GM19239 (cell line): ENCODE measurements at regions not wholly inside any gene's neighbourhood (a gene's known extent, or its start where the extent isn't known, plus 50 kb on each side); places are given as distances from the start of the nearest gene placed in this dataset.

Experiments used
- DNase-seq: peaks from one replicate; pipeline ENCODE4 v3.0.0; 2011; ENCODE audit warnings: low spot score; ENCODE audit not compliant: insufficient read length
- FAIRE-seq: peaks from 2 replicates; lab custom pipeline; 2011; peaks lifted over from hg19 to GRCh38; lab: Jason Lieb, UNC

DNA sequence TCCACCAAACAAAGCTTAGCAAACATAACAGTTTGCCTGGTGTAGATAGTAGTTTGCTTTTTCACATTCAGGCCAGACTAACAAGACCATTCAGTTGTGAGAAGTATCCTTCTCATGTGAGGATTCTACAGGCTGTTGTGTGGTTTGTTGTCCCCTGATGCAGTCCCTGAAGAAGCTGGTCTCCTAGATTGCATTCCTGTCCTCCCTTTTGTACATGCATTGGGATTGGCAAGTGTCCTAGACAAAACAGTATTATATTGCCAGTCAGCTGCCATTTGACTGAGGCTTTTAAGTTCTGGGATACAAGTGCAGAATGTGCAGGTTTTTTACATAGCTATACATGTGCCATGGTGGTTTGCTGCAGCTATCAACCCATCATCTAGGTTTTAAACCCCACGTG, 362.0 kb upstream of the IL12A start:
- no peak for DNase-seq
- no peak for FAIRE-seq

DNA sequence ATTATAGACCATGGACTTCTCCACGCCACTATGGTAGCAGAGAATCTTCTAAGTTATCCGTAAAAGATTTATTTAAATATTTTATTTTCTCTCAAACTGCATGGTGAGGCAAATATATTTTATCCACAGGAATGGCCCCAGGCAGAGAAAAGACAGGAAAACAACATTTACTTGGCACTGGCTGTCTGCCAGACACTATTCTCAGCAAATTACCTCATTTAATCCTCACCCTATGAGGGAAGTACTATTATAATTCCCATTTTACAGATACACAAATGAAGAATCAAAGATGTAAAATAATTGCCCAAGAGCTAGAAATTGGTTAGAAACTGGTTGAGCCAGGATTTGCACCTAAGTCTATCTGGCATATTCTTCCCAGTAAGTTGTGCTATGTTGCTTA, 361.4 kb upstream of the IL12A start:
- DNase-seq (no peak), FAIRE-seq (no peak)

GRCh38 chr3:159627634-159628033, 361.0 kb upstream of the IL12A start:
- DNase-seq (no peak), FAIRE-seq (no peak)

DNA sequence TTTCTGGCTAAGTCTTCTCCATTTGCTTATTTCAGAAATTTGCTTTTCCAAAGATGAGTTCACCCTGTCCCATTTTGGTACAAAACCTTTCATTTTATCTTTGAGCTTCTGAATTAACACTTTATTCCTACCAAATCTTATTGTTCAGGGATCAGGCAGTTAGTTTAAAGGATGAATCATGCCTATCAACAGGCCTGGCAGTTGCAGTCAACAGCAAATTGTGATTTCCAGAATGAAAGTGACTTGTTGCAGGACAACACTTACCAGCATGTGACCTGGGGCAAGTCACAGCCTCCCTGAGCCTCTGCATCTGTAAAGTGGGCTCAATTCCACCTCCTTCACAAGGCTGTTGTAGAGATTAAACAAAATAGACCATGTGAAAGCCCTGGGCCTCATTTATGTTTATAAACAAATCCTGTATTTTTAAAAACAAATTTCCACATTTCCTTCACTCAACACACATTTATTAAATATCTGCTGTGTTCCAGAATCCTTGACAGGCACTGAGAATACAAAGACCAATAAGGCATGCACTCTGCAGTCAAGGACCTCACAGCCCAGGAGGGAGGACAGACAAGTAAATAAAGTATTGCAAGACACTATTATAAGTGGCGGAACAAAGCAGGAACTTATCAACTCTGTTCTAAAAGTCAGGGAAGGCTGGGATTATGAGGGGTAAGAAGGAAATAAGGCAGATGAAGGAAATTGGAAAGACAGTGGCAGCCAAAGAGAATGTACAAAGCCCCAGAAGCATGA, 359.1 kb upstream of the IL12A start:
- DNase-seq, result no peak
- no peak for FAIRE-seq

GRCh38 chr3:159631226-159631625, 357.4 kb upstream of the IL12A start:
- DNase-seq (no peak), FAIRE-seq (no peak)

GRCh38 chr3:159632128-159632527, 356.5 kb upstream of the IL12A start:
- FAIRE-seq (no peak), DNase-seq (no peak)

DNA sequence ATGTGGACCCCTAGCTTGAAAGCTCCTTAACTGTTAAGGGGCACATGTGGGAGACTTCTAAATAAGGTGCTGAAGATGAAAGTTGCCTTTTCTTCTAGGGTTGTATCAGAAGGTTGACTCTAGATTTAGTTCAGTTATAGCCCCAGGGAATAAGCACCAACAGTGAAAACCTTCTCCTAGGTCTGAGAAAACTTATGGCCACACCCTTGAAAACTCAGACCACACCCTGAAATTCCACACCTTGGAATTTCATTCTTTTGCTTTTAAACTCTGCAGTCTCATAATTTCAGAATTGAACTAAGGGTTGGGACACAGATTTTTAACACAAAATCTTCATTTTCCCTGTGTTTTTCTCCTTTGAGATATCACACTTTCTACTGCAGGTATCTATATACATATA, 355.8 kb upstream of the IL12A start:
- no peak for FAIRE-seq

GRCh38 chr3:159634483-159634882, 354.2 kb upstream of the IL12A start:
- DNase-seq (no peak), FAIRE-seq (no peak)

More for the DNA sequence above, 355.8 kb upstream of the IL12A start:
- no peak for DNase-seq

DNA sequence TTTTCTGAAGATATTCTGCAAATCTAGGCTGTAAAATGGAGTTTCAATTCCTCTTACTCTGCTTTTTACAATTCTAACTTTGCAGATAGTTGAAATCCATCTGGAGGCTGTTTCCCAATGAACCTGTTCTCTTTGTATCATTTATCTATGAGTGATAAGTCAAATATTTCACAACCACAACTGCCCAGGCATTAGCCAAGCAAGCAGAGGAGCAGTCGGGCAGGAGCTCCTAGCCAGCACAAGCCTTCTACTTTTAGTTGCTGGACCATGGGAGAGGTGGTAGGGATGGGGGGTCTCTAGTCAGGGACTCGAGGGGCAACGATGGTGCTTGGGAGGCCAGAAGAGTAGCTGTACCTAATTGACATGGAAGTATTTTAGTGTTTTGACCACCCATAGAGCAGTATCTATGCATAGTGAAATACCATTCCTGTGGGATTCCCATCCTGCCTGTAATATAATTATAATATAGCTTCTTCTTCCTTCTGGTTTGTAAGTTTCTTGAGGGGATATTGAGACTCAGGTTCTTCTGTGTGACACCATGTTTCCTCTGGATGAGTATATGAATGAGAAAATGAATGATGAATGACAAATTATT, 353.5 kb upstream of the IL12A start:
- DNase-seq (no peak), FAIRE-seq (no peak)

DNA sequence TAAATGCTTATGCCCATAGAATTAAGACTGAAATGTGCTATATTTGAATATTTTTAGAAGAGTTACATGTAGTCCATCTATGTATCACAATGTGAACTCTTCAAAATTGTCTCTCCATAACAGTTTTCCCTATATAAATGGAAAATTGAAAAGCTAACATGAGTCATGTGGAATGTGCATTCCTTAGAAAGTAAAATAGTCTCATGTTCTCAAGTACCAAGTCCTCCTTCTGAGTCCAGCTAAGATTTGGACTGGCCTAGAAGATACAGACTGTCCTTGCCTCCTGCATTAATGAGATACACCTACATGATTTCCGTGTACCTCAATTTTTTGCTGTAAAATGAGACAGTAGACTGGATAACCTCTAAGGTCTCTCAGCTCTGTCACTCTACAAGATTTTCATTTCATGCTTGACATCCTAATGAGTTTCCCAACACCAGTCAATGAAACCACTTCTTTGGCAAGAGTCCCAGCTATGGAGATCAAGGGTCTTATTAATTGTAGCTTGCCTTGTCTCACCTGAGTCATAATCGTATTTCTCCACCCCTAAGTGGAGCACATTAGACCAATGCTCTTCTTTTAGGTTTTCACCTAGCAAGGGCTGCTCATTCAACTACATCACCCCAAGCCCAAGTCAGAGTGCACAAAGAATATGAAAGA, 350.6 kb upstream of the IL12A start:
- DNase-seq (no peak), FAIRE-seq (no peak)

- FAIRE-seq (no peak), DNase-seq (no peak)
These were observed 348.4 kb upstream of the IL12A start for GRCh38 chr3:159640225-159640624.

GRCh38 chr3:159643406-159643805, 345.2 kb upstream of the IL12A start:
- FAIRE-seq, result no peak
- no peak for DNase-seq

DNA sequence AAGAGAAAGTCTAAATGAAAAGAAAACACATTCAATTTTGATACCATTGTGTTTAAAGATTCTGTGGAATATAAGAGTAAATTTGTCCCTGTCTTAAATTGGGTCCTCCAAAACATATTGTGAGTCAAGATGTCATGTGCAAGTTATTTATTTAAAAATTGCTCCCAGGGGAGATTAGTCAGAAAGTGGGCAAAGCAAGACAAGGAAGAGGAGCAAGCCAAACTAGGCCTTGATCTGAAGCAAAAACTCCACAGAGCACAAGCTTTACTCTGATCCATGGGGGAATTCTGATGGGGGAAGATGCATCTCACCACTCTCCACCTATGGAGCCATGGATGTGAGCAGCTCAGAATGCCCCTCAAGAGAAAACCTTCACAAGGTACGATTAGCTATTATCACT, 342.8 kb upstream of the IL12A start:
- no peak for FAIRE-seq
- DNase-seq, result no peak

GRCh38 chr3:159649951-159650350, 338.7 kb upstream of the IL12A start:
- FAIRE-seq (no peak), DNase-seq (no peak)

- no peak for DNase-seq
- no peak for FAIRE-seq
These were observed 337.9 kb upstream of the IL12A start for GRCh38 chr3:159650726-159651125.

GRCh38 chr3:159652452-159652851, 336.2 kb upstream of the IL12A start:
- FAIRE-seq (no peak), DNase-seq (no peak)

DNA sequence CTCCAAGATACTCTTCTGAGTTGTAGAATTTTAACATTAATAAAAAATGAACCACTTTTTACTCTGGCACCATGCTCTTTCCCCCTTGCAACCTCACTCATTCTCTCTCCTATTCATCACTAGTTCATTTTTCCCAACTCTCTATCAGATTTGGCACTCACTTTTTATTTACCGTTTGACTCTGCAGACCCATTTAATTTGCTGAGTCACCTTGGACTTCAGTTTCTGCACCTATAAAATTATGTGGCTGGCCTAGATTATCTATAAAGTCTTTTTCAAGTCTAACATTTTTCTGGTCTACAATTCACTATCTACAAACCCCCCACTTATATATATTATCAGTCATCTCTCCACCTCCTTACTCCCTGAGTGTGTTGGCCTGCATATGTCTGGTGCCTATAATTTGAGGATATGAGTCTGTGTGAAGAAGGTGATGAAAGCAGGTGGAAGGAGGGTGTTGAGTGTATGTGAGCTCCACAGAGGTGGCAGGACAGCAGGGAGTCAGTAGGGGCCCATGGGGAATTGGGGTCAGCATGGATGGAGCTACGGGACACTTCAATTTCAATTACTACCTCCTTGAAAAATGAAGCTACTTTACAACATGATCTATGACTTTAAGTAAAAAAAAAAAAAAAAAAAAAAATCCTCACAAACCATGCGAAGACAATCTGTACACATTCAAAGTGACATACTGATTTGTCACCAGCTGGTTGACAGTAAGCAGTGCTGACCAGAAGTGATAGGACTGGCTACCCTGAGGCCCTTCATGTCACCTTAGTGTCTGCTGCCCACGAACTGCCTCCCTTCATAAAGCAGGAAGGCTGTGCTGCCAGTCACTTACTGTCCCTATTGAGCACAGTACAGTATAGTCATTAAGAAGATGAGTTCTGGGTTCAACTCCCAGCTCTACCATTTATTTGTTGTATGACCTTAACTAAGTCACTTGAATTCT, 334.2 kb upstream of the IL12A start:
- FAIRE-seq (no peak), DNase-seq (no peak)

- no peak for FAIRE-seq
- no peak for DNase-seq
These were observed 333.4 kb upstream of the IL12A start for GRCh38 chr3:159655202-159655601.

GRCh38 chr3:159657176-159657575, 331.5 kb upstream of the IL12A start:
- no peak for FAIRE-seq
- DNase-seq, result no peak

DNA sequence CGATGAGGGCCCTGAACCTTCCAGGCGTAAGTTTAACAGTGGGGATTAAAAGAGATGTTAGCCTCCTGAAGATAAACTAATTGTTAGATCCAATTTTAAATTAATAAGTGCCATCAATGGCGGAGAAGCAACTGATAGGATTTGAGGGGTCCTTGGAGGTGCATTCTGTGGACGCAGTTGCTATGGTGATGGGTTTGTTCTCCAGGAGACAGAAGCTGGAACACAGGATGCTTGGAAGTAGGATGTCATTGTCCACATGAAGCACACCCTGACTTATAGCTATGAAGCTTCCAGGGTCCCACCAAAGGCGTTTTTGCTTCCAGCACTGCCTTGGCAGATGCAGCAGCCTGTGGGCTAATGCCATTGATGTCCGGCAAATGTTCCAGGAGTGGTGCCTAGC, 331.0 kb upstream of the IL12A start:
- FAIRE-seq, result no peak

GRCh38 chr3:159660326-159660725, 328.3 kb upstream of the IL12A start:
- FAIRE-seq (no peak), DNase-seq (no peak)

More for the DNA sequence above, 331.0 kb upstream of the IL12A start:
- no peak for DNase-seq
